HG03457 (cell line): ENCODE measurements at regions not wholly inside any gene's neighbourhood (a gene's known extent, or its start where the extent isn't known, plus 50 kb on each side); places are given as distances from the start of the nearest gene placed in this dataset.

Experiments used
- ATAC-seq: cut with Tn5 transposase; IDR thresholded peaks from one replicate; pipeline ENCODE4 v1.9.1; 2021; ENCODE audit warnings: moderate number of reproducible peaks; ENCODE audit not compliant: unreplicated experiment

GRCh38 chr12:90281154-90281868 lies 572.7 kb upstream of the ATP2B1 start:
- no peak for ATAC-seq

- ATAC-seq = peak; percentile 70
Observed at GRCh38 chr12:90280564-90281058, 572.0 kb upstream of the ATP2B1 start.

GRCh38 chr12:90280033-90280432 lies 571.4 kb upstream of the ATP2B1 start:
- peak; percentile 32 for ATAC-seq

GRCh38 chr12:90275088-90275487 lies 566.5 kb upstream of the ATP2B1 start:
- ATAC-seq = no peak

GRCh38 chr12:90274407-90274806 lies 565.8 kb upstream of the ATP2B1 start:
- ATAC-seq = no peak

- no peak for ATAC-seq
Observed at GRCh38 chr12:90268574-90268973, 559.9 kb upstream of the ATP2B1 start.

- no peak for ATAC-seq
Observed at GRCh38 chr12:90262251-90262650, 553.6 kb upstream of the ATP2B1 start.

- no peak for ATAC-seq
Observed at GRCh38 chr12:90261283-90261682, 552.6 kb upstream of the ATP2B1 start.

GRCh38 chr12:90260136-90260535 lies 551.5 kb upstream of the ATP2B1 start:
- ATAC-seq = no peak

GRCh38 chr12:90257927-90258624 lies 549.4 kb upstream of the ATP2B1 start:
- no peak for ATAC-seq

- ATAC-seq = no peak
Observed at GRCh38 chr12:90254796-90255195, 546.2 kb upstream of the ATP2B1 start.

- peak; percentile 99 for ATAC-seq
Observed at GRCh38 chr12:90253674-90254181, 545.1 kb upstream of the ATP2B1 start.

GRCh38 chr12:90253136-90253535 lies 544.5 kb upstream of the ATP2B1 start:
- no peak for ATAC-seq

- no peak for ATAC-seq
Observed at GRCh38 chr12:90250766-90251165, 542.1 kb upstream of the ATP2B1 start.

- no peak for ATAC-seq
Observed at GRCh38 chr12:90250042-90250441, 541.4 kb upstream of the ATP2B1 start.

GRCh38 chr12:90246688-90247087 lies 538.0 kb upstream of the ATP2B1 start:
- ATAC-seq = no peak

GRCh38 chr12:90245391-90245790 lies 536.8 kb upstream of the ATP2B1 start:
- ATAC-seq = no peak

GRCh38 chr12:90244232-90244631 lies 535.6 kb upstream of the ATP2B1 start:
- ATAC-seq = no peak

GRCh38 chr12:90243211-90243610 lies 534.6 kb upstream of the ATP2B1 start:
- no peak for ATAC-seq

- no peak for ATAC-seq
Observed at GRCh38 chr12:90239732-90240260, 531.2 kb upstream of the ATP2B1 start.

- ATAC-seq = no peak
Observed at GRCh38 chr12:90238663-90239271, 530.1 kb upstream of the ATP2B1 start.
